H9 (cell line): ENCODE measurements at regions not wholly inside any gene's neighbourhood (a gene's known extent, or its start where the extent isn't known, plus 50 kb on each side); places are given as distances from the start of the nearest gene placed in this dataset.
A peak's percentile ranks its signal among the peaks of the same experiment; 100 is the strongest.

Experiments used
- DNase-seq: peaks from one replicate; pipeline ENCODE4 v3.0.0-alpha.2; 2017
- H2AFZ ChIP-seq: one replicate; pipeline ENCODE4 v1.6.1; 2013; ENCODE audit warnings: mild to moderate bottlenecking, low read length, control low read depth, moderate library complexity
- H2AK5ac ChIP-seq: 2 replicates; pipeline ENCODE4 v1.6.1; 2013; ENCODE audit warnings: low read length, control low read depth, mixed read lengths; ENCODE audit not compliant: insufficient read length
- H2BK120ac ChIP-seq: one replicate; pipeline ENCODE4 v1.6.1; 2013; ENCODE audit warnings: low read depth, mild to moderate bottlenecking, low read length, control low read depth, inconsistent platforms; ENCODE audit not compliant: poor library complexity, severe bottlenecking
- H2BK12ac ChIP-seq: 2 replicates; pipeline ENCODE4 v1.6.1; 2013; ENCODE audit warnings: low read length, control low read depth, mixed read lengths, low read depth; ENCODE audit not compliant: insufficient read length
- H2BK15ac ChIP-seq: 2 replicates; pipeline ENCODE4 v1.6.1; 2013; ENCODE audit warnings: low read depth, low read length, control low read depth
- H2BK20ac ChIP-seq: one replicate; pipeline ENCODE4 v1.6.1; 2013; ENCODE audit warnings: low read depth, mild to moderate bottlenecking, low read length, control low read depth, inconsistent platforms; ENCODE audit not compliant: poor library complexity, severe bottlenecking
- H2BK5ac ChIP-seq: 2 replicates; pipeline ENCODE4 v1.6.1; 2013; ENCODE audit warnings: low read length, control low read depth, mixed read lengths; ENCODE audit not compliant: insufficient read length
- H3K14ac ChIP-seq: 2 replicates; pipeline ENCODE4 v1.6.1; 2013; ENCODE audit warnings: low read length, control low read depth; ENCODE audit not compliant: insufficient read depth
- H3K18ac ChIP-seq: 2 replicates; pipeline ENCODE4 v1.6.1; 2013; ENCODE audit warnings: low read depth, mild to moderate bottlenecking, mixed read lengths, low read length, control low read depth; ENCODE audit not compliant: insufficient read length
- H3K23ac ChIP-seq: 2 replicates; pipeline ENCODE4 v1.6.1; 2013; ENCODE audit warnings: low read length, control low read depth, mixed read lengths, low read depth; ENCODE audit not compliant: insufficient read length
- H3K23me2 ChIP-seq: 2 replicates; pipeline ENCODE4 v1.6.1; 2013; ENCODE audit warnings: low read depth, mild to moderate bottlenecking, mixed read lengths, low read length, control low read depth; ENCODE audit not compliant: insufficient read length, poor library complexity, severe bottlenecking
- H3K27ac ChIP-seq: 2 replicates; pipeline ENCODE4 v1.5.1; 2013; ENCODE audit warnings: low read length, control low read depth, mixed read lengths, low read depth; ENCODE audit not compliant: insufficient read length
- H3K27me3 ChIP-seq: 2 replicates; pipeline ENCODE4 v1.6.1; 2013; ENCODE audit warnings: low read length, control low read depth, inconsistent platforms; ENCODE audit not compliant: insufficient read depth
- H3K4ac ChIP-seq: 2 replicates; pipeline ENCODE4 v1.6.1; 2013; ENCODE audit warnings: low read depth, mild to moderate bottlenecking, control low read depth, inconsistent platforms, low read length, moderate library complexity
- H3K4me1 ChIP-seq: 2 replicates; pipeline ENCODE4 v1.6.1; 2013; ENCODE audit warnings: low read length, control low read depth, inconsistent platforms; ENCODE audit not compliant: insufficient read depth
- H3K4me2 ChIP-seq: 2 replicates; pipeline ENCODE4 v1.6.1; 2013; ENCODE audit warnings: low read length, control low read depth, mixed read lengths; ENCODE audit not compliant: insufficient read length, insufficient read depth
- H3K56ac ChIP-seq: 2 replicates; pipeline ENCODE4 v1.6.1; 2013; ENCODE audit warnings: low read depth, mild to moderate bottlenecking, mixed read lengths, low read length, control low read depth; ENCODE audit not compliant: insufficient read length
- H3K79me1 ChIP-seq: 2 replicates; pipeline ENCODE4 v1.6.1; 2013; ENCODE audit warnings: low read depth, mild to moderate bottlenecking, moderate library complexity, low read length, control low read depth, inconsistent platforms; ENCODE audit not compliant: insufficient read depth, poor library complexity, severe bottlenecking
- H3K79me2 ChIP-seq: 2 replicates; pipeline ENCODE4 v1.6.1; 2013; ENCODE audit warnings: low read length, control low read depth, inconsistent platforms; ENCODE audit not compliant: insufficient read depth
- H3K9ac ChIP-seq: 2 replicates; pipeline ENCODE4 v1.6.1; 2013; ENCODE audit warnings: low read length, control low read depth, mixed read lengths; ENCODE audit not compliant: insufficient read length; ENCODE audit errors: extremely low read depth
- H3K9me3 ChIP-seq: one replicate; pipeline ENCODE4 v1.6.1; 2013; ENCODE audit warnings: low read depth, low read length, inconsistent platforms; ENCODE audit not compliant: control insufficient read depth
- H3T11ph ChIP-seq: one replicate; pipeline ENCODE4 v1.6.1; 2013; ENCODE audit warnings: mild to moderate bottlenecking, low read length, control low read depth, inconsistent platforms
- H4K20me1 ChIP-seq: one replicate; pipeline ENCODE4 v1.6.1; 2013; ENCODE audit not compliant: control insufficient read depth, insufficient read length, insufficient read depth
- H4K5ac ChIP-seq: 2 replicates; pipeline ENCODE4 v1.6.1; 2013; ENCODE audit warnings: low read depth, mild to moderate bottlenecking, mixed read lengths, low read length, control low read depth; ENCODE audit not compliant: insufficient read length
- H4K8ac ChIP-seq: replicated peaks from 2 replicates; pipeline ENCODE4 v1.6.1; 2013; ENCODE audit warnings: low read length, control low read depth, mixed read lengths, low read depth; ENCODE audit not compliant: insufficient read length
- H4K91ac ChIP-seq: 2 replicates; pipeline ENCODE4 v1.6.1; 2013; ENCODE audit warnings: low read depth, mild to moderate bottlenecking, moderate library complexity, mixed read lengths, low read length, control low read depth; ENCODE audit not compliant: insufficient read length
- H3K27ac Mint-ChIP-seq, 3 experiments: 2 replicates in 2 of 3; 3 replicates in 1 of 3; pipeline ENCODE4 v1.8.0; 2020 to 2021; ENCODE audit warnings: mixed read lengths in 3 of 3, mild to moderate bottlenecking in 1 of 3, moderate library complexity in 1 of 3
- H3K27me3 Mint-ChIP-seq: 2 replicates; pipeline ENCODE4 v1.8.0; 2021; ENCODE audit warnings: low read depth, mild to moderate bottlenecking, moderate library complexity, mixed read lengths
- H3K36me3 Mint-ChIP-seq, 3 experiments: 2 replicates in 2 of 3; 3 replicates in 1 of 3; pipeline ENCODE4 v1.8.0; 2020 to 2021; ENCODE audit warnings: low read depth in 3 of 3, mixed read lengths in 3 of 3; ENCODE audit not compliant: insufficient read depth in 1 of 3
- H3K4me1 Mint-ChIP-seq, 2 experiments: 2 replicates each; pipeline ENCODE4 v1.8.0; 2020; ENCODE audit warnings: mixed read lengths in 2 of 2
- H3K4me3 Mint-ChIP-seq, 2 experiments: 2 replicates in 1 of 2; 3 replicates in 1 of 2; pipeline ENCODE4 v1.8.0; 2020 to 2021; ENCODE audit warnings: mild to moderate bottlenecking in 2 of 2, mixed read lengths in 2 of 2, moderate library complexity in 1 of 2
- H3K9me3 Mint-ChIP-seq, 2 experiments: 2 replicates in 1 of 2; 3 replicates in 1 of 2; pipeline ENCODE4 v1.8.0; 2020; ENCODE audit warnings: mild to moderate bottlenecking in 2 of 2, mixed read lengths in 2 of 2, moderate library complexity in 1 of 2
- WGBS: extraction: QIAGEN DNeasy Blood & Tissue Kit; methylation state at CpG from one replicate; pipeline ENCODE4 v1.1.7; 2013; ENCODE audit warnings: missing lambda C conversion rate, low lambda C conversion rate, mixed read lengths; ENCODE audit not compliant: insufficient read length; ENCODE audit errors: extremely low coverage; 5-methylcytosine and 5-hydroxymethylcytosine counted together
- TF ChIP-seq, protein P1 (sequence below): fragments of 200-600 bp; sonication (generic); conservative IDR thresholded peaks from 3 replicates; pipeline ENCODE4 v1.8.0; 2021; ENCODE audit warnings: antibody characterized with exemption, mild to moderate bottlenecking

DNA sequence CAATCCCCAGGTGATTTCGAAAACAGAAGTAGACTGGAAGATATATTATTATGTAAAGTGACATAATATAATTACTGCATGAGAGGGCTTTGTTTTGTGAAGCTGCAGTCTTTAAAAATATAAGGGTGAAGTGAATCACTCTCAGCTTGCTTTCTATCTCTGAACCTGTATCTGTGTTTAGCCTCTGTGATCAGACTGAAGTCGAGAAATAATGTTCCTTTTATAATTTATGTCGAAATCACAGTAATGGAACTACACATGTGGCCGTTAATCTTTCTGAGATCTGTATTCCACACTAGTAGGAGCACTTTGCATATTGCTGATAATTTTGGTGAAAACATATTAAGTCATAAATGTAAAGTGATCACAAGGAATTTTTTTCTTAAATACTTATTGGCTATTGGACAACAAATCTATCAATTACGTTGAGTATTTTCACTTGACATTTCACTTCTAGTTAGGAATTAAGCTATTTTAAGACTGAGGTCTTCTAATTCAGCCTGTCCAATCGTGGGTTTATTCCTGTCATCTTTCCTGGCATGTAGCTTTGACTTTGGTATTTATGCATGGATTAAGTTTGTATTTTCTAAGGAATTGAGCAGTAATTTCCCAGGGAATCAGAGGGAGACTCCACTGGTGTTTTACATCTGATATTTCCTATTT, 268.2 kb upstream of the POT1 start:
- no peak overlapping the region for H3K9ac ChIP-seq
- Mint-ChIP-seq H3K27ac (peak overlapping the region in 1 of 3 experiments; percentile 58; a peak in 2 of 7 replicates), H3K4me3 (no peak overlapping the region), H3K27me3 (no peaks in the 10 kb centered on the region), H3K36me3 (peaks cover 0 to 6% (median 3%) of the 10 kb centered on the region in 3 experiments; a peak in 4 of 7 replicates), H3K4me1 (peaks cover 21 to 32% of the 10 kb centered on the region in 2 experiments), H3K9me3 (peaks cover 2 to 3% of the 10 kb centered on the region in 2 experiments; a peak in 4 of 5 replicates)
- no CpG with 5 or more reads among the region's 6 CpGs for WGBS
- H3K14ac ChIP-seq = no peak overlapping the region
- no peaks in the 10 kb centered on the region for H3K9me3 ChIP-seq
- H3K4me2 ChIP-seq = no peak overlapping the region
- no peak overlapping the region for H2BK15ac ChIP-seq
- H2BK120ac ChIP-seq = no peak overlapping the region
- H4K91ac ChIP-seq = no peak overlapping the region
- no peaks in the 10 kb centered on the region for H3K4me1 ChIP-seq
- no peaks in the 10 kb centered on the region for H3K79me1 ChIP-seq
- no peaks in the 10 kb centered on the region for H3K27me3 ChIP-seq
- H2BK12ac ChIP-seq = no peak overlapping the region
- DNase-seq = no peak
- no peak overlapping the region for H2AFZ ChIP-seq
- no peak overlapping the region for H3K23ac ChIP-seq
- H3K23me2 ChIP-seq = no peaks in the 10 kb centered on the region
- TF ChIP-seq, protein P1, sequence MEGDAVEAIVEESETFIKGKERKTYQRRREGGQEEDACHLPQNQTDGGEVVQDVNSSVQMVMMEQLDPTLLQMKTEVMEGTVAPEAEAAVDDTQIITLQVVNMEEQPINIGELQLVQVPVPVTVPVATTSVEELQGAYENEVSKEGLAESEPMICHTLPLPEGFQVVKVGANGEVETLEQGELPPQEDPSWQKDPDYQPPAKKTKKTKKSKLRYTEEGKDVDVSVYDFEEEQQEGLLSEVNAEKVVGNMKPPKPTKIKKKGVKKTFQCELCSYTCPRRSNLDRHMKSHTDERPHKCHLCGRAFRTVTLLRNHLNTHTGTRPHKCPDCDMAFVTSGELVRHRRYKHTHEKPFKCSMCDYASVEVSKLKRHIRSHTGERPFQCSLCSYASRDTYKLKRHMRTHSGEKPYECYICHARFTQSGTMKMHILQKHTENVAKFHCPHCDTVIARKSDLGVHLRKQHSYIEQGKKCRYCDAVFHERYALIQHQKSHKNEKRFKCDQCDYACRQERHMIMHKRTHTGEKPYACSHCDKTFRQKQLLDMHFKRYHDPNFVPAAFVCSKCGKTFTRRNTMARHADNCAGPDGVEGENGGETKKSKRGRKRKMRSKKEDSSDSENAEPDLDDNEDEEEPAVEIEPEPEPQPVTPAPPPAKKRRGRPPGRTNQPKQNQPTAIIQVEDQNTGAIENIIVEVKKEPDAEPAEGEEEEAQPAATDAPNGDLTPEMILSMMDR = no peak
- H4K8ac ChIP-seq = no peak overlapping the region
- no peak overlapping the region for H3T11ph ChIP-seq
- H3K4ac ChIP-seq = no peak overlapping the region
- H3K56ac ChIP-seq = no peak overlapping the region
- no peak overlapping the region for H2BK20ac ChIP-seq
- no peaks in the 10 kb centered on the region for H3K79me2 ChIP-seq
- no peak overlapping the region for H4K5ac ChIP-seq
- H4K20me1 ChIP-seq = no peaks in the 10 kb centered on the region
- H3K18ac ChIP-seq = no peak overlapping the region
- no peak overlapping the region for H2BK5ac ChIP-seq
- H3K27ac ChIP-seq = no peak overlapping the region
- no peak overlapping the region for H2AK5ac ChIP-seq
